SK-N-MC (cell line): ENCODE measurements at regions not wholly inside any gene's neighbourhood (a gene's known extent, or its start where the extent isn't known, plus 50 kb on each side); places are given as distances from the start of the nearest gene placed in this dataset.
"Not testable (repeated sequence)": the region's sequence is repeated elsewhere in the genome, so short reads cannot be mapped to it uniquely, and the experiment has no call there.

Experiments used
- DNase-seq: peaks from one replicate; pipeline ENCODE4 v3.0.0-alpha.2; 2011; ENCODE audit warnings: low read depth, low spot score
- H3K27ac ChIP-seq: fragments of 200-600 bp; sonication (generic); 2 replicates; pipeline ENCODE4 v1.5.1; 2016; ENCODE audit warnings: mixed run types
- H3K36me3 ChIP-seq: fragments of 200-600 bp; sonication (generic); 2 replicates; pipeline ENCODE4 v1.6.1; 2017; ENCODE audit warnings: antibody characterized with exemption, low read length, mixed read lengths; ENCODE audit not compliant: insufficient read depth
- H3K4me3 ChIP-seq: fragments of 200-600 bp; sonication (generic); 2 replicates; pipeline ENCODE4 v1.5.1; 2016
- H3K9ac ChIP-seq: fragments of 200-600 bp; sonication (generic); 2 replicates; pipeline ENCODE4 v1.8.0; 2017; ENCODE audit warnings: mixed run types, mixed read lengths; ENCODE audit not compliant: insufficient read length
- H3K9me3 ChIP-seq: fragments of 200-600 bp; sonication (generic); 2 replicates; pipeline ENCODE4 v1.6.1; 2017; ENCODE audit warnings: low read depth, mild to moderate bottlenecking, antibody characterized with exemption, low read length, moderate library complexity, mixed read lengths
- EZH2 ChIP-seq: fragments of 200-600 bp; sonication (generic); IDR thresholded peaks from one replicate; pipeline ENCODE4 v1.6.1; 2017; ENCODE audit warnings: antibody characterized with exemption
- FOXP2 ChIP-seq: optimal IDR thresholded peaks from 2 replicates; pipeline ENCODE3; 2011; ENCODE audit warnings: mild to moderate bottlenecking, moderate library complexity; ENCODE audit not compliant: insufficient read depth; ENCODE audit errors: extremely low read length, control extremely low read depth
- POLR2AphosphoS5 ChIP-seq: IDR thresholded peaks from 2 replicates; pipeline ENCODE4 v1.6.1; 2012; ENCODE audit warnings: mild to moderate bottlenecking, low read depth, low read length, borderline replicate concordance

DNA sequence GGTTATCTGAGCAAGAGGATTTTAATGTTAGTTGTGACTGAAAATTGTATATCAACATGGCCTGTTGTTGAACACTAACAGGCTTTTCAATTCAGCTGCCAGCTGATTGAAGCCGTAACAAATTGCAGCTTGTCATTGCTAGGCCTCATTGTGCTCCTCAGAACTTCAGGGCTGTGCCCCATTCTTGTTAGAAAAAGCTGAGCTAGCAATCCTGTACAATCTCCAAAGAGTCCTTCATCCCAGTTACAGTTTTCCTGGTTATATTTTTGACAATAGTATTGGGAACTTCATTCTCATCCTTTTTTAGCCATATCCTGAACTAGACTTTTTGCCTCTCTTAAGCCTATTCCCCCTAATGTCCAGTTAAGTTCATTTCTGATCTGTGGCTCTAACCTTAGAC is 564.1 kb upstream of the ATXN7L3B start:
- TF ChIP-seq POLR2AphosphoS5 = no peak
- H3K4me3 ChIP-seq = no peak overlapping the region
- H3K9me3 ChIP-seq = no peaks in the 10 kb centered on the region
- no peak for DNase-seq
- peak overlapping the region; percentile 36; the same call in 1 of the 2 replicates for H3K27ac ChIP-seq
- H3K9ac ChIP-seq = no peak overlapping the region
- no peaks in the 10 kb centered on the region for H3K36me3 ChIP-seq

DNA sequence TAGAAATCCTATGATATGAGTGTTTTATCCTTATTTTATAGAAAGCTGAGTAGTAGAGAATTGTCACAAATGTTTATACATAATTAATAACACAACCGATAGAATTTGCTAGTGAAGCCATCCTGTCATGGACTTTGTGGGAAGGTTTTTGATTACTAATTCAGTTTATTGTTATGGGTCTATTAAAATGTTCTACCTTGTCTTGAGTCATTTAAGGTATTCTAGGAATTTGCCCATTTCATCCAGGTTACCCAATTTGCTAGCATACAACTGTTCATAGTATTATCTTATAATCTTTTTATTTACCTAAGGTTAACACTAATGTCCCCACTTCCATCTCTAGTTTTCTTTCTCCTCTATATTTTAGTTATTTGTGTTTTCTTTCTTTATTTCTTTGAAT is 553.1 kb upstream of the ATXN7L3B start:
- no peaks in the 10 kb centered on the region for H3K9me3 ChIP-seq
- TF ChIP-seq POLR2AphosphoS5 = no peak
- TF ChIP-seq EZH2 = no peak
- no peak for TF ChIP-seq FOXP2

DNA sequence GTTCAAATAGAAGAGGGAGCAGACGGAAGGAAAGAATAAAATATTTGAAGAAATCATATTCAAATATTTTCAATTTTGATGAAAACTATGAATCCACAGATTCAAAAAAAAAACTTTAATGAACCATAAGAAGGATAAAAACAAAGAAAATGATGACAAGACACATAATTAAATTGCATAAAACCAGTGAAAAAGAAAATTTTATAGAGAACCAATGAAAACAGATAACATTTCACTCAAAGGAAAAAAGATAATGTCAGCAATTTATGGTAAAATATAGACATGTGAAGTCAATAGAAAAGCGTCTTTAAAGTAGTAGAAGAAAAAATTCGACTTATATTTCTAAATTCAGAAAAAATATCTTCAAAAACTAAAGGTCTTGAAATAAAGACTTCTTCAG is 546.5 kb upstream of the ATXN7L3B start:
- H3K9me3 ChIP-seq = no peaks in the 10 kb centered on the region
- H3K9ac ChIP-seq = no peak overlapping the region
- TF ChIP-seq EZH2 (no peak), FOXP2 (no peak), POLR2AphosphoS5 (no peak)
- no peaks in the 10 kb centered on the region for H3K36me3 ChIP-seq
- no peak overlapping the region for H3K4me3 ChIP-seq
- no peak for DNase-seq
- no peak overlapping the region for H3K27ac ChIP-seq

More for the DNA sequence above, 553.1 kb upstream of the ATXN7L3B start:
- H3K36me3 ChIP-seq = no peaks in the 10 kb centered on the region
- no peak overlapping the region for H3K27ac ChIP-seq
- DNase-seq = no peak
- H3K9ac ChIP-seq = no peak overlapping the region
- H3K4me3 ChIP-seq = no peak overlapping the region

DNA sequence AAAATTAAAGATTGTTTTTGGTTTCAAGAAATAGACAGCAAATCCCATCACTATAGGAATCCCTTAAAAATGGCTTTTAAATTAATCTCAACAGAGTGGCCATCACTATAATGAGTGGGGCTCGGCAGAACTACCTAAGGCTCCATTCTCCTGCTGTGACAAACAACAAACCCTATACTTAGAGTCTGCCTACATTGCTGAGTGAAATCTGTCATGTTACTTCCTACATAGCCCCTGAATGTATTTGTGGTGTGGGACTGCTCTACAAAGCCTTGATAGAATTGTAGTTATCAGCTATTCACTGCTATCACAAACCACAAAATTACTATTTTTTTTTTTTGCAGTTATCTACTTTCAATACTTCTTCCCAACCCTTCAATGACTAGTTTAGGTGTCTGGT is 538.7 kb upstream of the ATXN7L3B start:
- DNase-seq = no peak
- Histone ChIP-seq H3K9ac (no peak overlapping the region), H3K4me3 (no peak overlapping the region), H3K9me3 (no peaks in the 10 kb centered on the region), H3K36me3 (no peaks in the 10 kb centered on the region), H3K27ac (no peak overlapping the region)
- no peak for TF ChIP-seq FOXP2

DNA sequence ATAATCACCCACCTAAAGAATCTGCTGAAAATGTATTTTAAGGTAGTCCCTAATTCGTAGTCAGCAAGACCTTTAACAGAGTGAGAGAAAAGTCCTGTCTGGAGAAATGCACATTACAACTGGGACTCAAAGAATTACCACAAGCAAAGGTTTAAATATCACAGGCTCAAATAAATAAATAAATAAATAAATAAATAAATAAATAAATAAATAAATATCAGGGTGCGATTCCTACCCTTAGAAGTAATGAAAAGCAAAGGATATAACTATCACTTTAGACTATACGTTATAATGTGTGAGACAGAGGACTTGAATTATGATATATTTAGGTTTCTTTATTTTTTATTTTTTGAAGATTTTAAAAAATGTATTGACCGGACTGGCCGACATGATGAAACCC is 522.5 kb upstream of the ATXN7L3B start:
- H3K4me3 ChIP-seq = no peak overlapping the region
- no peaks in the 10 kb centered on the region for H3K36me3 ChIP-seq
- no peaks in the 10 kb centered on the region for H3K9me3 ChIP-seq
- no peak for DNase-seq
- no peak overlapping the region for H3K27ac ChIP-seq
- TF ChIP-seq EZH2 = no peak
- no peak overlapping the region for H3K9ac ChIP-seq

DNA sequence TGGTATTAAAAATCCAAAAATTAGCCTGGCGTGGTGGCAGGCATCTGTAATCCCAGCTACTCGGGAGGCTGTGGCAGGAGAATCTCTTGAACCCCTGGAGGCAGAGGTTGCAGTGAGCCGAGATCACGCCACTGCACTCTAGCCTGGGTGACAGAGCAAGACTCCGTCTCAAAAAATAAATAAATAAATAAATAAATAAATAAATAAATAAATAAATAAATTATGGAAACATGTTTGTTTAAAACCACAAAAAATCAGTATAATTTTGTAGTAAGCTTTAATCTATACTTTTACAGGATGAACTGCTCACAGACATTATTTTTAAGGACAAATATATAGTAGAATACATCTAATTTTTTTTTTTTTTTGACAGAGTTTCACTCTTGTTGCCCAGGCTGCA is 521.3 kb upstream of the ATXN7L3B start:
- not testable (repeated sequence) for H3K36me3 ChIP-seq, H3K9me3 ChIP-seq, DNase-seq, H3K27ac ChIP-seq, H3K9ac ChIP-seq, H3K4me3 ChIP-seq

DNA sequence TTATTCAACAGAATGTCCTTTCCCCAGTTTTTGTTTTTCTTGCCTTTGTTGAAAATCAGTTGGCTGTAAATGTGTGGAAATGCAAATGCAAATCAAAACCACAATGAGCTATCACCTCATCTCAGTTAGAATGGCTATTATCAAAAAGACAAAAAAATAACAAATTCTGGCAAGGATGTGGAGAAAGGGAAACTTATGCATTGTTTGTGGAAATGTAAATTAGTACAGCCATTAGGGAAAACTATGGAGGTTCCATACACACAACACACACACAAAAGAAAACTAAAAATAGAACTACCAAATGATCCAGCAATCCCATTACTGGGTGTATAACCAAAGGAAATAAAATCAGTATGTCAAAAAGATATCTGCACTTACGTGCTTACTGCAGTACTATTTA is 518.8 kb upstream of the ATXN7L3B start:
- DNase-seq = no peak
- no peaks in the 10 kb centered on the region for H3K36me3 ChIP-seq
- no peak for TF ChIP-seq FOXP2
- TF ChIP-seq POLR2AphosphoS5 = no peak
- no peak for TF ChIP-seq EZH2
- H3K27ac ChIP-seq = no peak overlapping the region
- H3K9ac ChIP-seq = no peak overlapping the region
- H3K4me3 ChIP-seq = no peak overlapping the region
- H3K9me3 ChIP-seq = no peaks in the 10 kb centered on the region

DNA sequence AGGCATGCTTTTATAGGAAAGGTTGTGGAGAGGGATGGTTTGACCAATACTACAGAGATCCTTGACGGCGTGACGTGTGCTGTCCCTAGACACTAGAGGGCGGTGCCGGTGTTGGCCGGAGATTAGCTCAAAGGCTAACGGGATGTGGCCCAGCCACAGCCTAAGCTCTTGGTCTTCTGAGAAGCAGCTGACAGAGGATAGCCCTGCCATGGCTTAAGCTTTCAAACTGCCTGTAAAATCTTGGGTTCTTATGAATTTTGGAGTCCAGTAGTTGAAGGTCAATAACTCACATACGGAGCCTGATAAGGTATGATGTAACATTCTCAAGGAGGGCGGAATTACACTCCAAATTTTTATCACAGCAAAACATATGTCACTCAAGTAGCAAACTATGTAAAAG is 515.7 kb upstream of the ATXN7L3B start:
- no peak for DNase-seq
- Histone ChIP-seq H3K27ac (no peak overlapping the region), H3K36me3 (no peaks in the 10 kb centered on the region), H3K9ac (no peak overlapping the region), H3K9me3 (no peaks in the 10 kb centered on the region), H3K4me3 (no peak overlapping the region)
- TF ChIP-seq FOXP2 = no peak
- no peak for TF ChIP-seq POLR2AphosphoS5
- no peak for TF ChIP-seq EZH2

DNA sequence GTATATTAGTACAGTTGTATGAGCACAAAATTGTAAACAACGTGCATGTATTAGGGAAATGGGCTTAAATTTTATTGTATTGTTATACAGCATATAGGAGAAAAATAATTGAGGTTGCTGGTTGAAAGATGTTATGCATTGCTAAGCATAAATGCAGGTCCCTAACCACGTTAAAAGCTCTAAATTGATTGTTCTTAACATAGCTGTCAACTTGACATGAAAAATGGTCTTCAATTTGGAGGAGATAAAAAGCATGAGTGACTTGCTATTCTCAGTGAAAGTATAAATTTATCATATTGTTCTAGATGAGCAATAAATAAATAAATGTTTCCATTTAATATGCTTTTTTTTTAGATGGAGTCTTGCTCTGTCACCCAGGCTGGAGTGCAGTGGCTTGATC is 506.6 kb upstream of the ATXN7L3B start:
- Histone ChIP-seq H3K9me3 (no peaks in the 10 kb centered on the region), H3K9ac (no peak overlapping the region), H3K27ac (no peak overlapping the region), H3K36me3 (no peaks in the 10 kb centered on the region), H3K4me3 (no peak overlapping the region)
- DNase-seq = no peak
- TF ChIP-seq EZH2 (no peak), FOXP2 (no peak), POLR2AphosphoS5 (no peak)

DNA sequence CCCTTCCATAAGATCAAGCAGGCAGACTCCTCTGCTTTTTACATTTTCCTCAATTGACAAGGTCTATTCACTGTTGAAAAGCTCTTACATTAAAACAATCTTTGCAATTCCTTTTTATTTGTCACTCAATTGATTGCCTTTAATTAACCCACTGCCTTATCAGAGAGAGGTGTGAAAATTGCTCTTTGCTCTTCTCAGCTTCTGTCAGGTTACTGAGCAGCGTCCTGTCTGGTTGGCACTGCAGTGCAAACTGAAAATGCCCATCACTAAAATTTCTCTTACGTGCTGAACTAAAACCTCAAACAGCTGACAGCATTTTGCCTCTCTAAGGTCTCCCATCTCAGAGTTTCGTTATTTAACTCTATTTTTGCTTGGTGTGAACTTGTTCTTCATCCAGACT is 504.1 kb upstream of the ATXN7L3B start:
- TF ChIP-seq EZH2 = no peak
- no peak for TF ChIP-seq POLR2AphosphoS5
- no peak for TF ChIP-seq FOXP2
- Histone ChIP-seq H3K9me3 (no peaks in the 10 kb centered on the region), H3K9ac (no peak overlapping the region), H3K4me3 (no peak overlapping the region), H3K27ac (no peak overlapping the region), H3K36me3 (no peaks in the 10 kb centered on the region)
- DNase-seq = no peak

DNA sequence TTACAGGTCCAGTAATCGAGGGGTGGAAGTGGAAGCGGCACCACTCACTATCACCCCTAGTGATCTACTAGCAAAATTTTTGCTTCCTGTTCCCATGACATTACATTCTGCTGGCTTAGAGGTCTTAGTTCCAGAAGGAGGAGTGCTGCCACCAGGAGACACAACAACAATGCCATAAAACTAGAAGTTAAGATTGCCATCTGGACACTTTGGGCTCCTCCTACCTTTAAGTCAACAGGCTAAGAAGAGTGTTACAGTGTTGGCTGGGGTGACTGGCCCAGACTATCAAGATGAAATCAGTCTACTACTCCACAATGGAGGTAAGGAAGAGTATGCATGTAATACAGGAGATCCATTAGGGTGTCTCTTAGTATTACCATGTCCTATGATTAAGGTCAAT is 498.5 kb upstream of the ATXN7L3B start:
- not testable (repeated sequence) for H3K36me3 ChIP-seq, DNase-seq, H3K9me3 ChIP-seq, H3K27ac ChIP-seq, H3K9ac ChIP-seq, H3K4me3 ChIP-seq
